ENCODE measurements at regions not wholly inside any gene's neighbourhood (a gene's known extent, or its start where the extent isn't known, plus 50 kb on each side); places are given as distances from the start of the nearest gene placed in this dataset.

- no peak overlapping the region for H3K4me3 ChIP-seq (ENCODE audit: control insufficient read depth, low read depth, low read length)
- no peak for TF ChIP-seq CTCF (conservative IDR thresholded peaks at IDR 0.05; ENCODE audit: control insufficient read depth, insufficient read depth, low read depth, low read length)
- no peak for DNase-seq (ENCODE audit: low read depth)
Observed at GRCh38 chr3:127356381-127356780, 68.5 kb upstream of the PRR20G start.

DNA sequence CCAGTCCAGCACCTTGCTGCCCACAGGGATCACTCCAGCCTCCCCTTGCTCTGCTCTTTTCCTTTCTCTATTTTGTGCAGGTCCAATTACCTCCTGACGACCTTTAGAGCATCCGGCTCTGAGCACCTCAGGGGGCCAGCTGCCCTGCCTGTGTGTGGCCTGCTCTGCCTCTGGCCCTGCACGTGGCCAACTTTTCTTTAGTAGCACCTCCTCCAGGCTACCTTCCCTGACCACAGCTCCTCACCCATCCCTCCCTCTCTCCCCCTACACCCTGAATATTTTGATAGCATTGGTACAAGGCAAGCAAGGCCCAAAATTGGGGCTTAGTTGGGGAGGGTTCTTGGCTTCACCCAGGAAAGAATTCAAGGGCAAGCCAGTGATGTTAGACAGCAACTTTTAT, 66.9 kb upstream of the PRR20G start:
- no peak for TF ChIP-seq CTCF (conservative IDR thresholded peaks at IDR 0.05; ENCODE audit: control insufficient read depth, insufficient read depth, low read depth, low read length)
- H3K4me3 ChIP-seq (ENCODE audit: control insufficient read depth, low read depth, low read length) = no peak overlapping the region
- no peak for DNase-seq (ENCODE audit: low read depth)

GRCh38 chr3:127352612-127353011, 64.8 kb upstream of the PRR20G start:
- H3K4me3 ChIP-seq (ENCODE audit: control insufficient read depth, low read depth, low read length) = no peak overlapping the region
- no peak for TF ChIP-seq CTCF (conservative IDR thresholded peaks at IDR 0.05; ENCODE audit: control insufficient read depth, insufficient read depth, low read depth, low read length)
- no peak for DNase-seq (ENCODE audit: low read depth)

GRCh38 chr3:127351775-127352350, 64.0 kb upstream of the PRR20G start:
- TF ChIP-seq CTCF (conservative IDR thresholded peaks at IDR 0.05; ENCODE audit: control insufficient read depth, insufficient read depth, low read depth, low read length) = no peak
- no peak for DNase-seq (ENCODE audit: low read depth)
- no peak overlapping the region for H3K4me3 ChIP-seq (ENCODE audit: control insufficient read depth, low read depth, low read length)

GRCh38 chr3:127351321-127351720, 63.5 kb upstream of the PRR20G start:
- DNase-seq (ENCODE audit: low read depth) = no peak
- TF ChIP-seq CTCF (conservative IDR thresholded peaks at IDR 0.05; ENCODE audit: control insufficient read depth, insufficient read depth, low read depth, low read length) = no peak
- no peak overlapping the region for H3K4me3 ChIP-seq (ENCODE audit: control insufficient read depth, low read depth, low read length)

DNA sequence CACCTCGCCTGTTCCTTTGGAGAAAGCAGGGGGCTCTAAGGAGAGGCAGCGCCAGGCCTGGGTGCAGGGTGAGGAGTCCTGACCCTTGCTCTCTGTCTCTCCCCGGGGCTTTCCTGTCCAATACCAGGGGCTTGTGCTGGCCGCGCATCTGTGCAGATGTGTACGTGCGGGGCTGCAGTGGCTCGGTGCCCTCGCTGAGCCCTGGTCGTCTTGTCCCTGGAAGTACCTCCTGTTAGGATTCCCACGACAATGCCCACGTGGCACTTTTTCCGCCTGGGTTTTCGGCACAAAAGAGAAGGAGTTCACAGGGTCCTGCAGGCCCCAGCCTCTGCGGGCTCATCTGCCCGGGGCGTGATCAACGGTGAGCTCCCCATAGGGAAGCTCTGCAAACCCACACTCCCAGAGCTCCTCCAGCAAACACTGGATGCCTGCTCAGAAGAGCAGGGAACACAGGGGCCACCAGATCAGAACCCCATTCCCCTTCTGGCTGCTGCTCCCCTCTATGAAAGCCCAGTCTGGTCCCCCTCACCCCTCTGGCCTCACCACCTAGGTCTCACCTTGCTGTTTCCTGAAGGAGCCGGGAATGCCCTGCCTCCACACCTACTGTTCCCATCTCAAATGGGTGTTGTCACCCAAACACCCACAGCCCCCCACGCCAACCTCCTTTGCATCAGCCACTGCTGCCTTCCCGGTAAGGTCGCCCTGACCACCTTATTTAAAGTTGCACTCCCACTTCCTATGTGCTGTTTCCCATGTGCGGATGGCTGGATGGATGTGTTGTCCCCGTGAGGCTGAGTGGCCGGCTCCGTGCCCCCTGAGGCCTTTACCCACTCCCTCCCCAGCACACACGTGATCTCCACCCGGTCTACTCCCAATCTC, 62.6 kb upstream of the PRR20G start:
- no peak for DNase-seq (ENCODE audit: low read depth)
- no peak overlapping the region for H3K4me3 ChIP-seq (ENCODE audit: control insufficient read depth, low read depth, low read length)
- TF ChIP-seq CTCF (conservative IDR thresholded peaks at IDR 0.05; ENCODE audit: control insufficient read depth, insufficient read depth, low read depth, low read length) = no peak
